ENCODE measurements at regions not wholly inside any gene's neighbourhood (a gene's known extent, or its start where the extent isn't known, plus 50 kb on each side); places are given as distances from the start of the nearest gene placed in this dataset.

GRCh38 chr14:49019467-49020115, 566.6 kb downstream of the RPS29 start:
- DNase-seq = no peak
- WGBS, 3 donors = 68 to 79% (median 78%) methylated on average over 1 of the region's 1 CpG
- Histone ChIP-seq H3K4me1 (ENCODE audit: insufficient read depth) (no peaks in the 10 kb centered on the region), H3K27me3 (no peaks in the 10 kb centered on the region), H3K9me3 (no peaks in the 10 kb centered on the region), H3K27ac (no peak overlapping the region), H3K4me3 (no peak overlapping the region), H3K36me3 (no peaks in the 10 kb centered on the region)
- intact Hi-C loops (cut with DNase I) = no loop called here
- TF ChIP-seq EP300 (IDR thresholded peaks at IDR 0.05) = no peak
- TF ChIP-seq CTCF (IDR thresholded peaks at IDR 0.05) = no peak
- TF ChIP-seq POLR2A (IDR thresholded peaks at IDR 0.05) = no peak

- 69 to 73% (median 71%) methylated on average over 5 of the region's 5 CpGs for WGBS, 3 donors
- H3K27me3 ChIP-seq = no peaks in the 10 kb centered on the region
- no peak for TF ChIP-seq CTCF (IDR thresholded peaks at IDR 0.05)
- TF ChIP-seq POLR2A (IDR thresholded peaks at IDR 0.05) = no peak
- no peak for TF ChIP-seq EP300 (IDR thresholded peaks at IDR 0.05)
- no peak overlapping the region for H3K4me3 ChIP-seq
- no peaks in the 10 kb centered on the region for H3K4me1 ChIP-seq (ENCODE audit: insufficient read depth)
- DNase-seq = no peak
- H3K9me3 ChIP-seq = no peaks in the 10 kb centered on the region
- H3K36me3 ChIP-seq = no peaks in the 10 kb centered on the region
- intact Hi-C loops (cut with DNase I) = no loop called here
- H3K27ac ChIP-seq = no peak overlapping the region
Measured at GRCh38 chr14:49017447-49017846, 568.7 kb downstream of the RPS29 start.

GRCh38 chr14:49016381-49016780, 569.8 kb downstream of the RPS29 start:
- WGBS, 3 donors = 79 to 90% (median 84%) methylated on average over 2 of the region's 2 CpGs
- intact Hi-C loops (cut with DNase I) = no loop called here
- DNase-seq = no peak
- Histone ChIP-seq H3K27me3 (no peaks in the 10 kb centered on the region), H3K27ac (no peak overlapping the region), H3K36me3 (no peaks in the 10 kb centered on the region), H3K4me1 (ENCODE audit: insufficient read depth) (no peaks in the 10 kb centered on the region), H3K4me3 (no peak overlapping the region), H3K9me3 (no peaks in the 10 kb centered on the region)
- TF ChIP-seq EP300 (IDR thresholded peaks at IDR 0.05) (no peak), CTCF (IDR thresholded peaks at IDR 0.05) (no peak), POLR2A (IDR thresholded peaks at IDR 0.05) (no peak)

GRCh38 chr14:49014476-49014875, 571.7 kb downstream of the RPS29 start:
- WGBS, 3 donors = 37 to 60% (median 50%) methylated on average over 3 of the region's 3 CpGs
- TF ChIP-seq CTCF (IDR thresholded peaks at IDR 0.05) = no peak
- TF ChIP-seq EP300 (IDR thresholded peaks at IDR 0.05) = no peak
- TF ChIP-seq POLR2A (IDR thresholded peaks at IDR 0.05) = no peak
- intact Hi-C loops (cut with DNase I) = no loop called here

More at GRCh38 chr14:49014476-49014875, 571.7 kb downstream of the RPS29 start:
- H3K9me3 ChIP-seq = no peaks in the 10 kb centered on the region
- no peaks in the 10 kb centered on the region for H3K36me3 ChIP-seq
- H3K4me3 ChIP-seq = no peak overlapping the region
- no peak for DNase-seq
- H3K27me3 ChIP-seq = no peaks in the 10 kb centered on the region
- H3K27ac ChIP-seq = no peak overlapping the region
- no peaks in the 10 kb centered on the region for H3K4me1 ChIP-seq (ENCODE audit: insufficient read depth)

Measured in ovary (tissue), 7 donors.